GM18951 (cell line): ENCODE measurements at regions not wholly inside any gene's neighbourhood (a gene's known extent, or its start where the extent isn't known, plus 50 kb on each side); places are given as distances from the start of the nearest gene placed in this dataset.

Experiments
- POLR2A ChIP-seq: IDR thresholded peaks from 4 replicates; pipeline ENCODE4 v1.6.1; 2011; ENCODE audit warnings: mild to moderate bottlenecking; ENCODE audit not compliant: insufficient read length, insufficient read depth; ENCODE audit errors: extremely low read depth
- in situ Hi-C: fragments of 300-500 bp; cut with MboI; formaldehyde crosslinking; loops from one replicate; pipeline ENCODE4 v1.12.0; 2022; ENCODE audit warnings: low sequenced_read_pairs, mixed read lengths, inconsistent platforms; ENCODE audit not compliant: unreplicated experiment

DNA sequence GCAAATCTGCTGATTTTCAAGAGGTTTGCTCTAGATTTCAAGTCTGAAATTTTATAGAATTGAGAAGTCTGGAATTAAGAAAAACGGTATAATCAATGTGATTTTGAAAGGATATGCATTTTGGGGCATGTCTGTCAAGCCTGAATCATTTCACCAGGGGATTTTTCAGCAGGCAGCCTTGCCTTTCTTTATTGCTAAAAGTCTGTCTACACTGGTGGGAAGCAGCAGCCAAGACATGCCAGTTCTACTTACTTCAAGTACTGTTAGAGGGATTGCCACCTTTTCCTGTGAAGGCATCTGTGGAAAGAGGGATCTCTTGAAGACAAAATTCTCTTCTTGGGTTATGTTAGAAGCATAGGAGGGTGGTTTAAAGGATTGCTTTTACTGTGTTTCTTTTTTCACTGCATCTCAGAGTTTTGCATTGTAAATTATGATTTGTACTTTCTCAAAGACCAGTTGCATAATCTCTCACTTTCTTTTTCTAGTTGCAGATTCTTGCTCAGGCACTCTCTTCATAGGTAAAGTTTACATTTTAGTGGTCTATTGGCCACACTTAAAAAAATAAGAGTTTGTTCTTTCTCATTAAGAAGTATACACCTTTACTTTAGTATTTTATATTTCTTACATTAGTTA lies 837.0 kb downstream of the GALC start:
- in situ Hi-C loops = no loop called here
- no peak for TF ChIP-seq POLR2A

DNA sequence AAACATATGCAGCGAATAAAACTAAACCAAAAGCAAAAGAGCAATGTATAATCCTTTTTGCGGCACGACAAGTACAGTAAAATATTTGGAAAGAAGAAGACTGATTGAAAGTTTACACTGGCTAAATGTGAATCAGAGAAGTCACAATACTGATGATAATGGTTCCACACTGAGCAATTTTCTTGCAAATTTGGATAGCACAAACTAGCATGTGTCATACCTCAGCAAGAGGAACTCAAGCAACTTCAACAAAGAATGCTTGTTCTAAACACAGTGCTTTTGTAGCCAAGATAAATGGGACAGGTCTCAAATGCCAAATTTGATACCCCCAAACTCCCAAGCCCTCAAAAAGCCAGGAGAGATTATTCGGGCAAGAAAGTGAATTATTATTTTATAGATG lies 839.1 kb downstream of the GALC start:
- no peak for TF ChIP-seq POLR2A
- in situ Hi-C loops = no loop called here

DNA sequence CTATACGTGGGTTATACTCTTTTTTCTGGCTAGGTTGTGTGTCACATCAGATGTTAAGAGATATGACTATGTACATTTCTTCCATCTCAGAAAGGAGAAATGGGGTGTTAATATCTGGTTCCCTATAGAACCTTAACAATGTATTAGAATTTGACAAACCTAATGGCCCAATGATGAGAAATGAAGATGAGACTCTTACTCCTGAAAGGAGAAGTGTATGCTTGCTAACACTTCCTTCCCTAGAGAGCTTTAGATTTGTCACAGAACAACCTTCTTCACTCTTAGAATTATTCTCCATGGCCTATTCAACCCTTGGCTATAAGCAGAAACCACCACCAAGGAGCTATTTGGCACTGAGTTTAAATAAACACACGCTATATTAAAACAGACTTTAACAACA lies 839.6 kb downstream of the GALC start:
- in situ Hi-C loops = no loop called here
- no peak for TF ChIP-seq POLR2A

DNA sequence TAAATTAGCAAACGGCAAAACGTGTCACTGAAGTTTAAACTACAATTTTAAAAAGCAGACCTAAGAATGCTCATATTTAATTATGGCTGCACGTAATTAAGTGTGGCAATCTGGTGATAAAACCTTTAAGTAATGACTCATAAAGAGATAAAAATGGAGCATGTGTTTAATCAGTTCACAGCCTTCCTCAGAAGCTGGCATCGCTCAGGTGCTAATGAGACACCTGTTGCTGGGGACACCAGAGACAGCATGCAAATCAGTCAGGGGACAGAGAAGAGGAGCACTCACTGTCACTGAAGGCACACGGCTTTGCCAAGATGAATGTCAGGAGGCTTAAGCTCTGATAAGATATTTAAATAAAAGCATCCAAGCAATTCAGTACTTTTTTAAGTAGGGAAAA lies 840.3 kb downstream of the GALC start:
- TF ChIP-seq POLR2A = no peak
- in situ Hi-C loops = no loop called here

DNA sequence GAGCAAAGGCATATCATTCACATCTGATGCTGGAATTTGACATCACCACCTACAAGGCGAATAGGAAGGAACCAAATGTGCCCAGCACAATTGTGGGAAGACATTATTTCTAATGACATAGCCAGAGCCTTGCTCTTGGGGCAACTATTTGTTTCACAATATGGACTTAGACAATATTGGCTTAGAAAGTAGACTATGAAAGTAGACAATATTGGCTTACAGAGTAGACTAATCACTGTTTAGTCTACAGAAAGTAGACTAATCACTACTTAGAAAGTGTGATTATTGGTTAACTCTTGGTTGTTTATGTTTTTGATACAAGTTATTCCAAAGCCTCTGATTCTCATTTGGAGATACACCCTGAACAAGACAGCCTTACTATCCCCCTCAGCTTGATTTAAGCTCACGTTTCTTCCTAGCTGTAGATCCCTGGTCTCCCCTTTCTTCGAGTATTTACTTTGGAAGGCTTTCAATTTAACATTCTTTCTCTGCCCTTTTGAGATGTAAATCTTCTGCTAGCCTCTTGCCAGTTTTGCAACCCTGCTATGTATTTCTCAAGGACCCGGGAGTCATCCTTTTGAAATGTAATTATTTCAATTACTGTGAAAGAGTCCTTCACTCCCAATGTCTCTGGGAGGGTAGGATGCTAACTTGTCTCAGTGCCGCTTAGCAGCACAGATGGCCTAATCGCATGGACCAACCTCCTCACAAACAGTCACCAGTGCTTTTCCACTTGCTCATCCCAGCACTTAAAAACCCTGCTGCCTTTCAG lies 843.2 kb downstream of the GALC start:
- in situ Hi-C loops = no loop called here
- TF ChIP-seq POLR2A = no peak

DNA sequence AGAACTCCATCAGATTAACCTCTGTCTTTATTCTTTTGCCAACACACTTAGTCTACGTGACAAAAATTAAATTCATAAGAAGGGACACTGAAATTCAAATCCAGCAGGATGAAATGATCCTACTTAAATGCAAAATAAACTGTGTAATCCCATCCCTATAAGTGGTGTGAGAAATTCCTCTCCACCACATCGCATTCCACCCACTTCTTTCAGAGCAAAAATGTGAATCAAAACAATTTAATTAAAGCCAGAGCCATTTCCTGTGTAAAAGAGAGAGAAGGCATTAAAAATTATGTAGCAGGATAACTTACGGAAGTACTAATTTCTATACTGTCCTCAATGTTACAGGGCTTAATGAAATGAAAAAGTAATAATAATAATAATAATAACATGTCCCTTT lies 844.3 kb downstream of the GALC start:
- TF ChIP-seq POLR2A = no peak

DNA sequence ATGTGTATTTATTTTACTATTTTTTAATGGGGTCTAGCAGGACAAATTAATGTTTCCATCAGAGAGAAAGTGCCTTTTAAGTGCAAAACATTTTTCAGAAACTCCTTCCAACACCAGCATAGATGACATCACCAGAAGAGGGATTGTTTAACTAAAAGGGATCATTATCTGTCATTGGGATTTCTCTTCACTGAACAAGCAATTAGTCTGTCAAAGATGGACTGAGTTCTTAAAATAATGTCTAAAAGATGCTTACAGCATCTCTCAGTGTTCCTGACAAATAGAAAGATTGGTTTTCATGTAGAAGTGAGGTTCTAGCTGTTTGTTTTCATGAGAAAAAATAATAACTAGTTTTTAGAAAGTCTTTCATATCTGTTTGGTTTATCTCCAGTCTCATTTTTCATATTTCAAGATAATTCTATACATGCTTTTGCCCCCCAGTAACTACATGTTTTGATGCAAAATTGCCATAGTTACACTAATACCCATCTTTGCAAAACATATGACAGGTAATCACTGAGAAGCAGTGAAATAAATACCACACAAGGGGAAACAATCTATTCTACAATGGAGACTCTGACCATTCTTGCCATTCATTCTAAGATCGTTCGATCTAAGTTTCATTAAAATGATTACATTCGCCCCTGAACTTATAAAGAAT lies 850.3 kb downstream of the GALC start:
- TF ChIP-seq POLR2A = no peak
- in situ Hi-C loops = no loop called here

More for the DNA sequence above, 844.3 kb downstream of the GALC start:
- in situ Hi-C loops = no loop called here

DNA sequence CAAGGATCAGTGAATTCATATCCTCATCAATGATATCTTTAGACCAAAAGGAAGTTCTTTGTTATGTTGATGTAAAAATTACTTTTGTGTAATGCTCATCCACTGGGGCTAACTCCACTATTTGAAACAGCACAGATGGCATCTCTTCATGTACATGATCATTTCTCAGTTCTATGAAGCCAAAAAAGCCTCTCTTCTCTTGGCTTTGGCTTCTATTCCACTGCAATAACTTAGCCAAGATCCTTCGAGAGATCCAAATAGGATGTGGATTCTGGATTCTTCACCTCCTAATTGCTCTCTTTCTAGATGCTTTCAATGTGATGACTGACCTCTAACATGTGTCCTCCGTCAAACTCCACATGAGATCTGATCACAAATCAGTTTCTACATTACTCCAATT lies 851.2 kb downstream of the GALC start:
- in situ Hi-C loops = no loop called here
- TF ChIP-seq POLR2A = no peak

DNA sequence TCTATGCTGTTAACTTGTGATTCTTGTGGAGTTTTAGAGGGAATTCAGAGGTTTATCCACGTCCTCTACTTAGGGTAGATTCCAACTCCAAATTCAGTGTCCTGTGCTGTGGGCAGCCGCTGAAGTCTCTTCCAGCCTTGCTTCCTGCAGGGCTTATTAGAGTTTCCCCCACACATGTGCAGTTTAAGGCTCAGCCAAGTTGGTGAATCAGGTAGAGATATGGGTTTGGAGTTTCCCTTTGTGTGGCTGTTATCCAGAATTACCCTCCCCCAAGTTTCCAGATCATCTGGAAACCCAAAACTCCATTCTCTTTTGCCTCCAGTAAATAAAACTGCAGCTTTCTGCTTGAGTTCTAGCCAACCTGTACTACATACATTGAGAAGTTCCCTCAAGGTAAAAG lies 853.7 kb downstream of the GALC start:
- in situ Hi-C loops = no loop called here
- no peak for TF ChIP-seq POLR2A

DNA sequence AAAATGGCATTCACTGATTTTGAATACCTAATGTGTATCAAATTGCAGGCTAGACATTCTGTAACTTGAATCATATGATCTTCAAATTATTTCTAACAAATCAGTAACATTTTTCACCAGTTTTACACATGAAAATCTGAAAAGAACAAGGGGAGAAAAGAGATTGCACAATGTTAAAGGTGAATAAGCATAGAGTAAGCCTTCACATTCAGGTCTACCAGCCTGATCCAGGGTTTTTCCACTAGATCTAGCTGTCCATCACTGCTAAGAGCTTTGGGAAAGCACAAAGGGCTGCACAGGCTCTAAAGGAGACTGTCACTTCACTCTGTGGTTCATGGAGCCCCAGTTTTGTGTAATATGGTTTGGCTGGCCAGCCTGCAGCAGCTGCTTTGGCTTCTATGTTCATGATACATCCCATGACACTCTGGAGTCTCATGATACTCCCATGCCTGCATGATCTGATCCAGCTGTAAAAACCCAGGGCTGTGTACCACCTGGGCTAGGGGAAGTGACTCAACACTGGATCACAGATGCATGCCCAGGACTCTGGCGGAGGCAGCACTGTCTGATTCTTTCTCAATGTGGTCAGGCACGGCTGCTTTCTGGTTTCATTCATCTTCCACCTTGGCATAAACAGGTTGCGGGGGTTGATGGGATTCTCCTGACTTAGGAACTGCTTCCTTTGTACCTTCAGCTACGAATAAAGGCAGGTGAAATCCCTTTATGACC lies 859.7 kb downstream of the GALC start:
- in situ Hi-C loops = no loop called here

DNA sequence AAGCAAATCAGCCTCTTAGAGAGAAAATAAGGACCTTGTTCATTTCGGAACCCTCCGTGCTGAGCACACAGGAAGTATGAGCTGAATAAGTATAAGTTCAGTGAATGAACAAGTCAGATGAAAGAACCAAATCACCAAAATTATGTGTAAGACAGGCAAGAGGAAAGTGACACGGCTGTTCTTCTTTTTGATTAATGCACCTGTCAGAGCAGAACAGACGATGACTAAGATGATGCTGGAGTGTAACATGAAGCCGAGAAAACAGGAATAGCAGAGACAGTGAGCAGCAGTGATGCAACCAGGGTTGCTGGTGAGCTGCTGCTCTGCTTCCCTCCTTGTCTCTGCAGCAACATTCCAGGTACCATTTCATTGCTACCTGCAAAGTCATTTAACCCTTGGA lies 861.1 kb downstream of the GALC start:
- in situ Hi-C loops = no loop called here
- TF ChIP-seq POLR2A = no peak

More for the DNA sequence above, 859.7 kb downstream of the GALC start:
- TF ChIP-seq POLR2A = no peak

DNA sequence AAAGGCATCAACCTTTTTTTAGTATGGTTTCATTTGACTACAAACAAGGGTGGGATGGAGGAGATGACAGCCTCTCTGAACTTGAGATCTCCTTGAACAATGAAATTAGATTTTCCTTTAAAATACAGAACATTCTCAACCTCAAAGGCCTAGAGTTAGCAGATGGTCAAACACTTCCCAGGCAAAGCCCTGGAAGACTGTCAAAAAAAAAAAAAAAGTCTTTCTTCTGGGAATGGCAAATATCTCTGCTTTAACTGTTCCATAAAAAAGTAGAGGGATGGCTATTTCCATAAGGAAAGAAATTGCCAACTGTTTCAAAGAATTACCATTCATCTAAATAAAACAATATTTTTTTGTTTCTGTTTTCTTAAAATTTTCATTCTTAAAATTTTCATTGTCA lies 870.8 kb downstream of the GALC start:
- in situ Hi-C loops = no loop called here
- TF ChIP-seq POLR2A = no peak

DNA sequence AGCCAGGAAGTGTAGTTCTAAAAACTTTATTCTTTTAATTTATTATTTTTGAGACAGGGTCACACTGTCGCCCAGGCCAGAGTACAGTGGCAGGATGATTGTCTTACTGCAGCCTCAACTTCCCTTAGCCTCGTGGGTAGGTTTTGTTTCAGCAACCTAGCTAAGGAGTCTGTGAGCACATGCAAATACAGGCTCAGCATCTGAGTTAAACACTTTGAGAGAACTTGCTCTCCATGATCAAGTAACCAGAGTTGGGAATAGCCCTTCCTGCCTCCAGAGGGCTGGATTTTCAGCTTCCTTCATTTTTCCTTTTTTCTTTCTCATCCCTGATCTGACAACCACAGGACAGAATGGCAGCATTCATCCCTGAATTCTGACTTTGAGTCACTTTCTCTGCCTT lies 871.3 kb downstream of the GALC start:
- TF ChIP-seq POLR2A = no peak
- in situ Hi-C loops = no loop called here
